NT2/D1 (cell line): ENCODE measurements at regions not wholly inside any gene's neighbourhood (a gene's known extent, or its start where the extent isn't known, plus 50 kb on each side); places are given as distances from the start of the nearest gene placed in this dataset.

Source experiments
- DNase-seq: peaks from one replicate; pipeline ENCODE4 v3.0.0-alpha.2; 2011; ENCODE audit warnings: low read depth, low spot score
- H3K27me3 ChIP-seq: 2 replicates; pipeline ENCODE4 v1.6.0; 2011; ENCODE audit warnings: mild to moderate bottlenecking; ENCODE audit not compliant: insufficient read length, insufficient read depth
- H3K36me3 ChIP-seq: 2 replicates; pipeline ENCODE4 v1.6.1; 2011; ENCODE audit warnings: mild to moderate bottlenecking, low read length, mixed read lengths; ENCODE audit not compliant: insufficient read depth, insufficient read length
- H3K4me1 ChIP-seq: 2 replicates; pipeline ENCODE4 v1.5.1; 2011; ENCODE audit not compliant: insufficient read depth, insufficient read length
- H3K4me3 ChIP-seq: 2 replicates; pipeline ENCODE4 v1.5.1; 2011; ENCODE audit warnings: low read depth; ENCODE audit not compliant: insufficient read length
- H3K9ac ChIP-seq: 2 replicates; pipeline ENCODE4 v1.6.0; 2011; ENCODE audit warnings: low read depth; ENCODE audit not compliant: insufficient read length
- H3K9me3 ChIP-seq: 2 replicates; pipeline ENCODE4 v1.5.1; 2011; ENCODE audit warnings: mild to moderate bottlenecking, low read length; ENCODE audit not compliant: insufficient read depth
- SUZ12 ChIP-seq: IDR thresholded peaks from 2 replicates; pipeline ENCODE4 v1.6.1; 2011; ENCODE audit not compliant: insufficient read length, insufficient read depth; ENCODE audit errors: extremely low read depth
- YY1 ChIP-seq: IDR thresholded peaks from 2 replicates; pipeline ENCODE4 v1.6.1; 2011; ENCODE audit not compliant: insufficient read length, insufficient read depth
- ZNF274 ChIP-seq: IDR thresholded peaks from 2 replicates; pipeline ENCODE4 v1.6.1; 2011; ENCODE audit warnings: mild to moderate bottlenecking, low read depth, low read length

DNA sequence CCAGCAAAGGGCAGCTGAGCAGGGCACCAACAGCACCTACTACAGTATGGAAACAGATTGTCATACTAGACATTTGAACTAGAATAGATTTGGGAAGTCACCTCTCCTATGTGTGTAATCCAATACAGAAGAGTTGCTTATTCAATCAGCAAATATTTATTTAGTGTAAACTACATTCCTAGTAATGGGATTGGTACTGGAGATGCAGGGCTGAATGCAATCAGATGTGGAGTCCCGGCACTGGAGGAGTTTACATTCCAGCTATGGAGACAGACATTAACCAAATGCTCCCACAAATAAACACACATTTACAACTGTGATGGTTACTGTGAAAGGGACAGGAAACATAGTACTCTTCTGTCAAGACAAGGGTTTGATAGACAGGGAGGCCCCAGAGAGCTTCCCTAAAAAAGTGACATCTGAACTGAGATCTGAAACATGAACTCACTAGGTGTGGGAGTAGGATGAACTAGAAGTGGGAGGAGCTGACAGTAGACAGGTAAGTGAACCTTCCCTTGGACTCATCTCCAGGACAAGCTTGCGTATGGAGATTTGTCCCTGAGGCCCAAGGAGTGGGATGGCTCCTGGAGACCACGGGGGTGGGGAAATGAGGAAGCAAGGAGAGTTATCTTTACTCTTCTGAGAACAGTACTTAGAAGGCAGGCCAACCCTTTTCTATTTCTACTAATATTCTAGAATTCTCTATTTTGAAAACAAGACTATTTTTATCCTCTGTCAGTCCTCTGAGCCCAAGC is 420.5 kb downstream of the MAFB start:
- Histone ChIP-seq H3K36me3 (no peaks in the 10 kb centered on the region), H3K27me3 (no peaks in the 10 kb centered on the region), H3K9me3 (no peaks in the 10 kb centered on the region), H3K4me3 (no peak overlapping the region), H3K9ac (peak overlapping the region; percentile 50), H3K4me1 (peaks cover 8% of the 10 kb centered on the region)
- DNase-seq, result no peak
- TF ChIP-seq YY1 (no peak), SUZ12 (no peak), ZNF274 (no peak)

DNA sequence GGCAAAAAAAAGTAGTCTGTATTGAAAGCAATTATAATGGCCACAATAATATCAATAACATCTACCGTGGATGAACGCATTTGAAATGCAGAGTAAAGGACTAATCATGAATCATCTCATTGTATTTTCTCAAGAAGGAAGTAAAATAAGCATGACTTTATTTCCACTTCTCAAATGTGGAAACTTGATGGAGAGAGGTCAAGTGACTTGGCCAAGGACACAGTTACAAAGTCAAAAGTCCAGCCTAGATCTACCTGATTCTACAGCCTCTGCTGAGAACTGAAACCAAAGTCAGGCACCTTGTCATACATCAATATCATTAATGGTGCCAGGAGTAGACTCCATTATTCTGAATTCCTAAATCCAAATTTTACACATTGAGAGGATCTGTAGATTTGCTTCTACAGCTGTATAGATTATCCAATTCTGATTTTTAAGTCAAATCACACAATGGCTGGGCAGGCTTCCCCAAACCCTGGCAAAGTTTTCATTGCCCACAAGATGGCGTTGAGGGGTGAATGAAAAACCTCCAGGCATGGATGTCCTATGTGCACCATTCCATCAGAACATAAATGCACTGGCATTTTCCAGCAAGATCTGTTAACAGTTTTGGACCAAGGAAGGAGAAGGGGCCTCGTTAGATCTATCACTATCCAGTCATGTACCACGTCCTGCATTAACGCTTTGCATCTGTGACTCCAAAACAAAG is 423.1 kb downstream of the MAFB start:
- H3K9me3 ChIP-seq, result no peaks in the 10 kb centered on the region
- H3K4me1 ChIP-seq, result peaks cover 8% of the 10 kb centered on the region
- no peak for TF ChIP-seq YY1
- TF ChIP-seq ZNF274, result no peak
- no peak for TF ChIP-seq SUZ12
- no peak overlapping the region for H3K4me3 ChIP-seq
- H3K36me3 ChIP-seq, result no peaks in the 10 kb centered on the region
- no peaks in the 10 kb centered on the region for H3K27me3 ChIP-seq
- no peak for DNase-seq
- no peak overlapping the region for H3K9ac ChIP-seq

DNA sequence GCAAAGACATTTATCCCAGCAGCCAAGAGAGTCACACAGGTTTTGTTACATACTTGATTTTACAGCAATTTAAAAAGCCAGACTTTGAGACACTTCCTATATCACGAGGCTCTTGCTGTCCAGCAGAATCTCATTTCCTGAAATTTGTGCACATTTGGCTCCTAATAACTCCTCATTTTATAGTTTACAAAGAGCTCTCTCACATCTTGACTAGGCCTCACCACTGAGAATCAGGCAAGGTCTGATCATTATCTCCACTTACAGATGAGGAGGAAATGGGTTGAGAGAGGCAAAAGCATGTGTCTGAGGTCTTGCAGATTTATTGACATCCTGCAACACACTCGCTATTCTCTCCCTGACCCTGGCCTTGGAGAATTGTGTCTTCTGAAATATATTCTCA is 426.8 kb downstream of the MAFB start:
- Histone ChIP-seq H3K9ac (no peak overlapping the region), H3K4me1 (no peaks in the 10 kb centered on the region), H3K4me3 (no peak overlapping the region), H3K27me3 (no peaks in the 10 kb centered on the region), H3K36me3 (no peaks in the 10 kb centered on the region), H3K9me3 (no peaks in the 10 kb centered on the region)
- DNase-seq, result no peak
- TF ChIP-seq ZNF274 (no peak), SUZ12 (no peak), YY1 (no peak)

DNA sequence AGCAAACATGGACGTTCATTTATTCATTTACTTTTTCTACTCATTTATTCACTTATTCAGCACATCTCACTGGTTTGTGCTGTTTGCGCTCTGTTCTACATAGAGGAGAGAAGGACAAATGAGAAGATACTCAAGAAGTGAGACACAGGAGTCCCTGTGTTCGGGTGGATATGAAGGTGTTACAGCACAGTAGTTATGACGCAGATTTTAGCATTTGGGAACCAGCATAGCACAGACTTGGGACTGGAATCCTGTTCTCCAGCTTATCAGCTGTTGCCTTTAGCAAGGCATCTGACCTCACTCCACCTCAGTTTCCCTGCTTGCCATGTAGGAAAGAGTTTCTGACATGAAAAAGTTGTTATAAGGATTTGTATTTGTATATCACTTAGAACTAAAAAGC is 430.1 kb downstream of the MAFB start:
- H3K36me3 ChIP-seq, result no peaks in the 10 kb centered on the region
- H3K4me3 ChIP-seq, result no peak overlapping the region
- TF ChIP-seq SUZ12 (no peak), YY1 (no peak), ZNF274 (no peak)
- no peaks in the 10 kb centered on the region for H3K4me1 ChIP-seq
- H3K27me3 ChIP-seq, result no peaks in the 10 kb centered on the region
- H3K9me3 ChIP-seq, result no peaks in the 10 kb centered on the region
- DNase-seq, result no peak
- no peak overlapping the region for H3K9ac ChIP-seq

DNA sequence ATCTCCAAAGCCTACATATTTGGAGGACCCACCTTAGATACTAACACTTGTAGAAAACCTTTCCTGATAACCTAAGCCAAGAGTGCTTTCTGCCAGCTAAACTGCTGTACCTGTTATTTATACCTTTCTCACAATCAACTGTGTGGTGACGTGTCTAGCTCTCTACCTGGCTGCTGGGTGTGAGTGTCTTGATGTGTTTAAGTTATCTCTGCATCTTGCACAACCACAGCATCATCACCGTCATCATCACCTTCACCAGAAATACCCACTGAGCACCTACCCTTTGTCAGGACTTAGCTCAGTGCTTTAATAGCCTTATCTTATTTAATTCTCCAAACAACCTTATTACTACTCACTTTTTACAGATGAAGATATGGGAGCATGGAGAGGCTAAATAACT is 431.3 kb downstream of the MAFB start:
- Histone ChIP-seq H3K36me3 (no peaks in the 10 kb centered on the region), H3K9me3 (no peaks in the 10 kb centered on the region), H3K9ac (no peak overlapping the region), H3K27me3 (no peaks in the 10 kb centered on the region), H3K4me1 (no peaks in the 10 kb centered on the region), H3K4me3 (no peak overlapping the region)
- no peak for DNase-seq
- TF ChIP-seq ZNF274, result no peak
- TF ChIP-seq YY1, result no peak
- no peak for TF ChIP-seq SUZ12

DNA sequence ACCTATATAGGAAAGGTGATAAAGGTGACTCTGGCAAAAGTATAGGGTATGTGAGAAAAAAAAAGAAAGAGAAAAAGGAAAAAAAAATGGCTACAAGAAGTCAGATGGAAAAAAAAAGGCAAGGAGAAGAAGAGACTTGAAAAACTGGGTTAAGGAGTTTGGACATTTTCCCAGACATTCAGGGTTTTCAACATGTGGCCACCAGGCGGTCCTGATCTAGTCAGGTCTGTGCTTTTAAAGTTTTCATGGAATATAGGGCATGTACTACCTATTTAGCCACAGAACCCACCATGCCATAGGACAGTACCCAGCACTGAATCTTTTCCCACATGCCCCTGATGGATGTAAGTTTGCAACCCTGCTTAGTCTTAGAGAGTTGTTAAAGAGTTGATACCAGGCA is 433.7 kb downstream of the MAFB start:
- Histone ChIP-seq H3K9me3 (no peaks in the 10 kb centered on the region; the same call in 1 of the 2 replicates), H3K4me1 (no peaks in the 10 kb centered on the region), H3K36me3 (no peaks in the 10 kb centered on the region), H3K4me3 (no peak overlapping the region), H3K9ac (no peak overlapping the region), H3K27me3 (no peaks in the 10 kb centered on the region)
- no peak for TF ChIP-seq ZNF274
- TF ChIP-seq YY1, result no peak
- TF ChIP-seq SUZ12, result no peak
- DNase-seq, result no peak

DNA sequence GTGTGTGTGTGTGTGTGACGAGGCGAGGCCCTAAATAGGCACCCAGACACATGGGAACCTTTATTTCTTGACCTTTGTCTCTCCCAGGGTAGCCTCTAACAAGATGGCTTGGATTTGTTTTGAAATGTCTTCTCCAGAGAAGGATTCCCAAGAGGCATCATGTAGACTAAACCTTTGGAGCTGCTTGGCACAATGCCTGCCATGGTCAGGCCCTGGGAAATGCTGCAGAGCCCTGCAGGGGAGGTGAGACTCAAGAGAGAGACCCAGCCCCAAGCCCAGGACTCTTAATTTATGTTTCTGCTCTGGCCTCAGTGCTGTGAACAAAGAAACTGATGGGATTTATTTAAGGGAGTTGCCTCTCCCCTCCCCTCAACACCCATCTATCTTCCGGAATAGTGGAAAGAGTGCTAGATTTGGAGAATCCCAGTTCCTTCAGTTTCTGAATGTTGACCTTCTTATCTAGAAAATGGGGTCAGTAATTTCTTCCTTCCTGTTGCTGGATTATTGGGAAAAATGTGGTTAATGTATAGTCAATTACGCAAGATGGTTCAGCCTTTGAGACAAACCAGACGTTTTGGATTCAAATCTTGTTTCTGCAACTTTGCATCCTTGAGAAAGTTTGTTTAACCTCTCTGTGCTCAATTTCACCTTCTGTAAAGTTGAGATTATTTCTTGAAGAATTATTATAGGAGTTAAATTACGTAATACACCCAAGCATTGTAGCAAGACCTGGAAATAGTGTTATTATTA is 434.8 kb downstream of the MAFB start:
- Histone ChIP-seq H3K4me1 (no peaks in the 10 kb centered on the region), H3K9ac (no peak overlapping the region), H3K27me3 (no peaks in the 10 kb centered on the region), H3K4me3 (no peak overlapping the region), H3K9me3 (no peaks in the 10 kb centered on the region; the same call in 1 of the 2 replicates), H3K36me3 (no peaks in the 10 kb centered on the region)
- TF ChIP-seq YY1, result no peak
- no peak for TF ChIP-seq SUZ12
- TF ChIP-seq ZNF274, result no peak
- DNase-seq, result no peak
